Cardiac muscle cell (in vitro differentiated cells and primary cell): ENCODE measurements at regions not wholly inside any gene's neighbourhood (a gene's known extent, or its start where the extent isn't known, plus 50 kb on each side); places are given as distances from the start of the nearest gene placed in this dataset.
A peak's percentile ranks its signal among the peaks of the same experiment; 100 is the strongest.

ENCODE experiments used
- DNase-seq, 2 donors: peaks; one replicate each; pipeline versions ENCODE4 v3.0.0 to v3.0.0-alpha.2; 2010 to 2017; ENCODE audit warnings: low read depth in 1 of 2, low spot score in 1 of 2
- H3K27ac ChIP-seq: fragments of 200-600 bp; sonication (generic); 2 replicates; pipeline ENCODE4 v1.5.1; 2016
- H3K27me3 ChIP-seq: fragments of 200-600 bp; sonication (generic); 2 replicates; pipeline ENCODE4 v1.6.0; 2016; ENCODE audit warnings: control low read depth
- H3K36me3 ChIP-seq: fragments of 200-600 bp; sonication (generic); 2 replicates; pipeline ENCODE4 v1.5.1; 2016; ENCODE audit warnings: control low read depth
- H3K4me1 ChIP-seq: fragments of 200-600 bp; sonication (generic); 2 replicates; pipeline ENCODE4 v1.8.1; 2017; ENCODE audit warnings: low read depth, mild to moderate bottlenecking, mixed run types
- H3K4me3 ChIP-seq: fragments of 200-600 bp; sonication (generic); 2 replicates; pipeline ENCODE4 v1.5.1; 2016; ENCODE audit warnings: mild to moderate bottlenecking
- H3K9me3 ChIP-seq: fragments of 200-600 bp; sonication (generic); 2 replicates; pipeline ENCODE4 v1.5.1; 2017; ENCODE audit warnings: low read depth, mild to moderate bottlenecking, control low read depth
- TF ChIP-seq, protein P1 (sequence below): IDR thresholded peaks from 2 replicates; pipeline ENCODE4 v1.5.1; 2012; ENCODE audit warnings: low read depth, mild to moderate bottlenecking, low read length

DNA sequence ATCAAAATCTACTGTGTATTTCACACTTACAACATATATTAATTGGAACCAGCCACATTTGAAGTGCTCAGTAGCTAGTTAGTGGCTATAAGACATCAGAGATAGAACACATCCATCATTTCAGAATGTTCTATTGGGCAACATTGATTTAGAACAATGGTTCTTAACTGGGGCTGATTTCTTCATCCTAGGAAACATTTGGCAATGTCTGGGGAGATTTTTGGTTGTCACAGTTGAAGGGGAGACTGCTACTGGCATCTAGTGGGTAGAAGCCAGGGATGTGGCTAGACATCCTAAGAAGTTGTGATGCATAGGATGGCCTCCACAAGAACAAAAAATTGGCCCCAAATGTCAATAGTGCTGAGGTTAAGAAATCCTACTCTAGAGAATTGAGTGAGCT, 132.5 kb downstream of the OLIG3 start:
- Histone ChIP-seq H3K9me3 (no peaks in the 10 kb centered on the region), H3K27me3 (no peaks in the 10 kb centered on the region), H3K4me3 (no peak overlapping the region), H3K4me1 (peaks cover 6% of the 10 kb centered on the region), H3K36me3 (no peaks in the 10 kb centered on the region), H3K27ac (no peak overlapping the region)
- peak in 1 of 2 donors; percentile 29 for DNase-seq
- TF ChIP-seq, protein P1, sequence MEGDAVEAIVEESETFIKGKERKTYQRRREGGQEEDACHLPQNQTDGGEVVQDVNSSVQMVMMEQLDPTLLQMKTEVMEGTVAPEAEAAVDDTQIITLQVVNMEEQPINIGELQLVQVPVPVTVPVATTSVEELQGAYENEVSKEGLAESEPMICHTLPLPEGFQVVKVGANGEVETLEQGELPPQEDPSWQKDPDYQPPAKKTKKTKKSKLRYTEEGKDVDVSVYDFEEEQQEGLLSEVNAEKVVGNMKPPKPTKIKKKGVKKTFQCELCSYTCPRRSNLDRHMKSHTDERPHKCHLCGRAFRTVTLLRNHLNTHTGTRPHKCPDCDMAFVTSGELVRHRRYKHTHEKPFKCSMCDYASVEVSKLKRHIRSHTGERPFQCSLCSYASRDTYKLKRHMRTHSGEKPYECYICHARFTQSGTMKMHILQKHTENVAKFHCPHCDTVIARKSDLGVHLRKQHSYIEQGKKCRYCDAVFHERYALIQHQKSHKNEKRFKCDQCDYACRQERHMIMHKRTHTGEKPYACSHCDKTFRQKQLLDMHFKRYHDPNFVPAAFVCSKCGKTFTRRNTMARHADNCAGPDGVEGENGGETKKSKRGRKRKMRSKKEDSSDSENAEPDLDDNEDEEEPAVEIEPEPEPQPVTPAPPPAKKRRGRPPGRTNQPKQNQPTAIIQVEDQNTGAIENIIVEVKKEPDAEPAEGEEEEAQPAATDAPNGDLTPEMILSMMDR = no peak

DNA sequence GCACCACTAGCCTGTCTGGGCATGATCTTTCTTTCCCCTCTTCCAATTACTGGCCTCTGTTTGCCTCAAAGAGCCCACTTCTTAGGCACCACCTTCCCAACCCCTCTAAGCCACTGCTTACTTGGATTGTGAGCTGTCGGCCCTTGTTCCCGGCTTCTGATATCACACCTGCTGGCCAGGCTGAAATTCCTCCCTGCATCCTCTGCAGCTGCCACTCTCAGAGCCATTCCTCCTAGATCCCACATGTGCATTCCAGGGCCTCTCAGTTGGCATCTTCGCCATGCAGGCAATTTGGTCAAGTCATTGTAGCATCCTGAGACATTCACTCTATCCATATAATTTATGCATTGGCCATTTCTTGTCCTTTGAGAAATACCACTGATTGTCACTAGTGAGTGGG, 135.9 kb downstream of the OLIG3 start:
- peak in 1 of 2 donors; percentile 28 for DNase-seq
- no peak overlapping the region for H3K4me3 ChIP-seq
- H3K27ac ChIP-seq = no peak overlapping the region
- H3K4me1 ChIP-seq = peaks cover 6% of the 10 kb centered on the region
- H3K9me3 ChIP-seq = no peaks in the 10 kb centered on the region
- H3K27me3 ChIP-seq = no peaks in the 10 kb centered on the region
- TF ChIP-seq, protein P1 = no peak
- no peaks in the 10 kb centered on the region for H3K36me3 ChIP-seq

DNA sequence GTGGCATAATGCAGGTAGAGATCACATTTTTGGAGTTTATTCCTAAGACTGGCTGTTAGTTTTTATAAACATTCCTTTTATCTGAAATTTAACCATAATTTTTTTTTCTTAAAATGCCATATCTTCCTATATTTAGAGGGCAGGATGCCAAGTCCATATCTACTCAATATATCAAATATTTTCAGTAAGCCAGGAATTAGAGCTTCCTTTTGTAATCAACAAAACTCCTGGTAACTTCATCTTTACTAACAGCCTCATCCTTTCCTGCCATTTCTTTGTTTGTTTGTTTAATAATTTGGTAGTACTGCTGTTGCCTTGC, 136.3 kb downstream of the OLIG3 start:
- Histone ChIP-seq H3K4me1 (peaks cover 6% of the 10 kb centered on the region), H3K27me3 (no peaks in the 10 kb centered on the region)
- TF ChIP-seq, protein P1 = no peak

DNA sequence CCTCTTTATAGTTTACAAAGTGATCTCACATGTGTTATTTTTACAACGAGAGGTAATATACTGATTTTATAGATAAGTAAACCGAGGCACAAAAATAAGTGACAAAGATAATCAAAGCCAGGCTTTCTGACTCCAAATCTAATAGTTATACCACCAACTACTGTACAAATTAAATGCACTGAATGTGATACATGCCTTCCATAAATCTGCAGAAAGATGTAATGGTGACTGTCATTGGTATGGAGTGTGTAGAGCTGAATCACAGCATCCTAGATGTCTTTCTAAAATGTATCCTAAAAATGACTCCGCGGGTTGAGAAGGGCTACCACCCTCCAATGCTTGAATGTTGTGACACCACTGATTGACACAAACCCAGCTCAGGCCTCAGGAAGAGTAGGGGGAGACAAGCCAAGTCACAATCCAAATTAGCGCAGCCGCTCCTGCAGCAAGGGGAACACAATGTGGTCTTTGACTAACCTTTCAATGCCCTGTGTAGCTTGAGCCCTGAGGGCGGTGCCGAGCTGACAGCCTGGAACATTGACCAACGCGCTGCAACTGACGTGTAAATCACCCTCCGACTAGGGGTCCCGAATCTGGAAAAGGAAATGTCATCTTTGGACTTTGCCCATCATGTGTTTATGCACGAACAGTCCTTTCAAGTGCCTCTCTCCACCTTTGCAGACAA, 136.8 kb downstream of the OLIG3 start:
- Histone ChIP-seq H3K27me3 (no peaks in the 10 kb centered on the region), H3K4me3 (no peak overlapping the region), H3K36me3 (no peaks in the 10 kb centered on the region), H3K9me3 (no peaks in the 10 kb centered on the region), H3K27ac (no peak overlapping the region), H3K4me1 (peaks cover 6% of the 10 kb centered on the region)
- TF ChIP-seq, protein P1 = no peak
- DNase-seq = no peak

More for the DNA sequence above, 136.3 kb downstream of the OLIG3 start:
- no peaks in the 10 kb centered on the region for H3K36me3 ChIP-seq
- no peak for DNase-seq
- no peaks in the 10 kb centered on the region for H3K9me3 ChIP-seq
- no peak overlapping the region for H3K4me3 ChIP-seq
- H3K27ac ChIP-seq = no peak overlapping the region

- Histone ChIP-seq H3K9me3 (no peaks in the 10 kb centered on the region), H3K27me3 (no peaks in the 10 kb centered on the region), H3K4me3 (no peak overlapping the region), H3K4me1 (peaks cover 6% of the 10 kb centered on the region), H3K36me3 (no peaks in the 10 kb centered on the region), H3K27ac (no peak overlapping the region)
- TF ChIP-seq, protein P1 = no peak
- DNase-seq = no peak
Observed at GRCh38 chr6:137353842-137354397, 134.7 kb upstream of the IFNGR1 start.
